Panc1 (cell line): ENCODE measurements at regions not wholly inside any gene's neighbourhood (a gene's known extent, or its start where the extent isn't known, plus 50 kb on each side); places are given as distances from the start of the nearest gene placed in this dataset.

ENCODE experiments used
- POLR2AphosphoS5 ChIP-seq: IDR thresholded peaks from 2 replicates; pipeline ENCODE4 v1.6.1; 2012; ENCODE audit warnings: mild to moderate bottlenecking, low read depth, low read length, moderate library complexity
- SIN3A ChIP-seq: IDR thresholded peaks from 2 replicates; pipeline ENCODE4 v1.6.1; 2012; ENCODE audit warnings: low read depth, mild to moderate bottlenecking, low read length, moderate library complexity, borderline replicate concordance; ENCODE audit not compliant: insufficient read depth
- TF ChIP-seq, protein P1 (sequence below): fragments of 450-650 bp; IDR thresholded peaks from 2 replicates; pipeline ENCODE4 v1.5.1; 2017; ENCODE audit warnings: mild to moderate bottlenecking
- TF ChIP-seq, protein P2 (sequence below), 2 experiments: IDR thresholded peaks; 2 replicates each; pipeline ENCODE4 v1.6.1; 2011 to 2012; ENCODE audit warnings: low read depth in 2 of 2, control low read depth in 1 of 2, low read length in 1 of 2, mild to moderate bottlenecking in 1 of 2, moderate library complexity in 1 of 2; ENCODE audit not compliant: insufficient read depth in 1 of 2

DNA sequence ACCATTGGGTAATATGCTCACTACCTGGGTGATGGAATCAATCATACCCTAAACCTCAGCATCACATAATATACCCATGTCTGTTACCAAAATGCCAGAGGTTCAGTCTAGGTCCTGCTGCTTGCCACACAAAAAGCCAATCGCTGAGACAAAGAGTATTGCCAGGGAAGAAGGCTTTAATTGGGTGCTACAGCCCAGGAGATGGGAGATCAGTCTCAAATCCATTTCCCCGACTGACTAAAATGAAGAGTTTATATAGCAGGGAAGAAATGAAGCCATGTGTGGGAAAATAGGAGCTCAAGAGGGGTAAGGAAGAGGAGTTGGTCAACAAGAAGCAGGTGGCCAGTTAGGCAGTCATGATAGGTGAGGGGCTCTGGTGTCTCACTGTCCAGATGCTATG lies 149.6 kb downstream of the QRSL1 start:
- TF ChIP-seq, protein P1, sequence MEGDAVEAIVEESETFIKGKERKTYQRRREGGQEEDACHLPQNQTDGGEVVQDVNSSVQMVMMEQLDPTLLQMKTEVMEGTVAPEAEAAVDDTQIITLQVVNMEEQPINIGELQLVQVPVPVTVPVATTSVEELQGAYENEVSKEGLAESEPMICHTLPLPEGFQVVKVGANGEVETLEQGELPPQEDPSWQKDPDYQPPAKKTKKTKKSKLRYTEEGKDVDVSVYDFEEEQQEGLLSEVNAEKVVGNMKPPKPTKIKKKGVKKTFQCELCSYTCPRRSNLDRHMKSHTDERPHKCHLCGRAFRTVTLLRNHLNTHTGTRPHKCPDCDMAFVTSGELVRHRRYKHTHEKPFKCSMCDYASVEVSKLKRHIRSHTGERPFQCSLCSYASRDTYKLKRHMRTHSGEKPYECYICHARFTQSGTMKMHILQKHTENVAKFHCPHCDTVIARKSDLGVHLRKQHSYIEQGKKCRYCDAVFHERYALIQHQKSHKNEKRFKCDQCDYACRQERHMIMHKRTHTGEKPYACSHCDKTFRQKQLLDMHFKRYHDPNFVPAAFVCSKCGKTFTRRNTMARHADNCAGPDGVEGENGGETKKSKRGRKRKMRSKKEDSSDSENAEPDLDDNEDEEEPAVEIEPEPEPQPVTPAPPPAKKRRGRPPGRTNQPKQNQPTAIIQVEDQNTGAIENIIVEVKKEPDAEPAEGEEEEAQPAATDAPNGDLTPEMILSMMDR = no peak
- TF ChIP-seq, protein P2, sequence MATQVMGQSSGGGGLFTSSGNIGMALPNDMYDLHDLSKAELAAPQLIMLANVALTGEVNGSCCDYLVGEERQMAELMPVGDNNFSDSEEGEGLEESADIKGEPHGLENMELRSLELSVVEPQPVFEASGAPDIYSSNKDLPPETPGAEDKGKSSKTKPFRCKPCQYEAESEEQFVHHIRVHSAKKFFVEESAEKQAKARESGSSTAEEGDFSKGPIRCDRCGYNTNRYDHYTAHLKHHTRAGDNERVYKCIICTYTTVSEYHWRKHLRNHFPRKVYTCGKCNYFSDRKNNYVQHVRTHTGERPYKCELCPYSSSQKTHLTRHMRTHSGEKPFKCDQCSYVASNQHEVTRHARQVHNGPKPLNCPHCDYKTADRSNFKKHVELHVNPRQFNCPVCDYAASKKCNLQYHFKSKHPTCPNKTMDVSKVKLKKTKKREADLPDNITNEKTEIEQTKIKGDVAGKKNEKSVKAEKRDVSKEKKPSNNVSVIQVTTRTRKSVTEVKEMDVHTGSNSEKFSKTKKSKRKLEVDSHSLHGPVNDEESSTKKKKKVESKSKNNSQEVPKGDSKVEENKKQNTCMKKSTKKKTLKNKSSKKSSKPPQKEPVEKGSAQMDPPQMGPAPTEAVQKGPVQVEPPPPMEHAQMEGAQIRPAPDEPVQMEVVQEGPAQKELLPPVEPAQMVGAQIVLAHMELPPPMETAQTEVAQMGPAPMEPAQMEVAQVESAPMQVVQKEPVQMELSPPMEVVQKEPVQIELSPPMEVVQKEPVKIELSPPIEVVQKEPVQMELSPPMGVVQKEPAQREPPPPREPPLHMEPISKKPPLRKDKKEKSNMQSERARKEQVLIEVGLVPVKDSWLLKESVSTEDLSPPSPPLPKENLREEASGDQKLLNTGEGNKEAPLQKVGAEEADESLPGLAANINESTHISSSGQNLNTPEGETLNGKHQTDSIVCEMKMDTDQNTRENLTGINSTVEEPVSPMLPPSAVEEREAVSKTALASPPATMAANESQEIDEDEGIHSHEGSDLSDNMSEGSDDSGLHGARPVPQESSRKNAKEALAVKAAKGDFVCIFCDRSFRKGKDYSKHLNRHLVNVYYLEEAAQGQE (IDR thresholded peaks at IDR 0.05; ENCODE audit: insufficient read depth in 1 of 2, low read depth in 2 of 2, low read length in 1 of 2) = no peak
- no peak for TF ChIP-seq POLR2AphosphoS5
- TF ChIP-seq SIN3A = no peak
